HG03460 (cell line): ENCODE measurements at regions not wholly inside any gene's neighbourhood (a gene's known extent, or its start where the extent isn't known, plus 50 kb on each side); places are given as distances from the start of the nearest gene placed in this dataset.
A peak's percentile ranks its signal among the peaks of the same experiment; 100 is the strongest.
"Not testable (repeated sequence)": the region's sequence is repeated elsewhere in the genome, so short reads cannot be mapped to it uniquely, and the experiment has no call there.

Source experiments
- ATAC-seq: cut with Tn5 transposase; IDR thresholded peaks from one replicate; pipeline ENCODE4 v1.9.1; 2021; ENCODE audit not compliant: unreplicated experiment

- ATAC-seq = no peak
Observed at GRCh38 chr6:119979862-119980261, 630.3 kb upstream of the MAN1A1 start.

- ATAC-seq = peak; percentile 51
Observed at GRCh38 chr6:119978274-119978889, 628.8 kb upstream of the MAN1A1 start.

DNA sequence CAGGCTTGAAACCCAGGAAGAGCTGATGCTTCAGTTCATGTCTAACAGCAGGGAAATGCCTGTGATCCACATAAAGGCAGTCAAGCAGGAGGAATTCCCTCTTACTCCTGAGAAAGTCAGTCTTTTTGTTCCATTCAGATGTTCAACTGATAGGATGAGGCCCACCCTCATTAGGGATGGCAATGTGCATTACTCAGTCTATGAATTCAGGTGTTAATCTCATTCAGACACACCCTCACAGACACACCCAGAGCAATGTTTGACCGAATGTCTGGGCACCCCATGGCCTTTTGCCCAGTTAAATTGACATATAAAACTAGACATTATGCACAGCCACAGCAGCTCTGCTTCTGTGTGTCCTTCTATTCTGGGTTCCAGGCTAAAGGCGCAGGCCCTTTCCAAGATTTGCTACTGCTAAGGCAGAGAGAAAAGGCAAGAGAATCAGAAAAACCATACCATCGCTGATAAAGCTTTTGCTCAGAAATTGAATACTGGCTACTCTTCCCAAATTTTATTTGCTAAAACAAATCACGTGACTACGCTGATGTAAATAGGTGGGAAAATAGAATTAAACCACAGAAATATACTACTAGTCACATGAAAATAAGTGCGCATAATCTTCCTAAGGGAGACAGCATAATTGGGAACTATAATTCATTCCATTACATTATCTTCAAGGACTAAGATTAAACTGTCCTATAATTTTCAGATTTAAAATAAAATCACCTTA, 625.0 kb upstream of the MAN1A1 start:
- ATAC-seq = no peak

DNA sequence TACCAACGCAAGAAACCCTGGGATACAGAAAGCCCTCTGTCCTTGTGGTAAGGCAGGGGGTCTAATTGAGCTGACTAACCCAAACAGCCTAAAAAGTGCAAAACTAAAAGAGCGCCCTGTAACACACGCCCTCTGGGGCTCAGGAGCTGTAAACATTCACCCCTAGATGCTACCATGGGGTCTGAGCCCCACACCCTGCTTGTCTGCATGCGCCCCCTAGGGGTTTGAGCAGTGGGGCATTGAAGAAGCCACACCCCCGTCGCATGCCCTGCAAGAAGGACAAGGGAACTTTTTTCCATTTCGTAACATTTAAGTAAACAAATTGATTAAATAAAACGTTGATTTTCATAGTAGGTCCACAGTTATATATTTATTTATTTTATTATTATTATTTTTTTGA, 616.9 kb upstream of the MAN1A1 start:
- peak; percentile 73 for ATAC-seq

GRCh38 chr6:119965900-119966299, 616.3 kb upstream of the MAN1A1 start:
- no peak for ATAC-seq

GRCh38 chr6:119965008-119965407, 615.4 kb upstream of the MAN1A1 start:
- ATAC-seq = no peak

DNA sequence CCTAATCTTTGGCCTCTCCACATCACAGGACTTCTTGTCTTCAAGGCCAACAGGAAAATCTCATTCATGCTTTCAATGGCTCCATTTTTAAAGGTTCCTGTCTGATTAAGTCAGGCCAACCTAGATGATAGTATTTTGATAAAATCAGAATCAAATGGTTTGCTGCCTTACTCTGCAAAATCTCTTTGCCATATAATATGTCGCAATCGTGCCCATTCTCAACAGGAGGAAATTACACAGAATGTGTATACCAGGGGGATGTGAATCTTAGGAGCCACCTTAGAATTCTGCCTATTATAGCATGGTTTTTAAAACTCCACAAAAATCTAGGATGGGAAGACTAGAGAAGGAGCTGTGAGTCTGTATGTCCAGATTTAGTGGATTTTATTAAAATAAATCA, 612.9 kb upstream of the MAN1A1 start:
- no peak for ATAC-seq

GRCh38 chr6:119961450-119961849, 611.9 kb upstream of the MAN1A1 start:
- ATAC-seq = no peak

- no peak for ATAC-seq
Observed at GRCh38 chr6:119960456-119960855, 610.9 kb upstream of the MAN1A1 start.

DNA sequence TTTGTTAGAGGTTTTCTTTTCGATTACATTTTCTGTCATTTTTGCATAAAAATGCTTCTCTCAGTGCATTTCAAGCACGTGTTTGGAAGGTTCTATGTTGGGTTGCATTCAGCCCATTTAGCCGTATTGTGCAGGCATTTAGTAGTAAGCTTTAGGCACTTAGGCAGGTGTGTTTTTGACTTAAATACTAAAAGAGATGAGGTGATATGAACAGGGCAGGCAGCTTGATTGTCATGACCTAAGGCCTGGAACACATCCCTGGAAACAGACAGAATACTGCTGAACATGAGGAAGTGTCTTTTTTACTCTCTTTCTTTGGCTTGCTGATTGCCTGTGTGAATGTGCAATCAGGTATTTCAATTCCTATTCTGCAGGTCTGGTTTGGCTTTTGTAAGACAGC, 610.5 kb upstream of the MAN1A1 start:
- no peak for ATAC-seq

DNA sequence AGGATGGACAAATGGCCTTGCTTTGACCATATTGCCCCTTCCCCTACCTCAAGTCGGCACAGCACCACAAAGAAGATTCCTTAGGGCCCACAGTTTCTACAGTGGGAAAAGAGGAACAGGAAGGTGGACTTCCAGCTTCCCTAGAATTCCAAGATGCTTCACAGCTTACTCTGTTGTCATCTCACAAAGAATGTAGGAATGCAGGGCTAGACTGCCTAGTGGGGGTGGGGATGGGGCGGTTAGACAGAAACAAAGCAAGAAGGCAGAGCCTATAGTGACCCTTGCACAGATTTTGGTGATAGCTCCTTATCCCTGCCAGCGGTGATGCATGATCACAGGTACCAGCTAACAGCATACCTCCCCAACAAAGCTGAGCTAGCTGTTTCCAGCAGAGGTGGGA, 607.6 kb upstream of the MAN1A1 start:
- ATAC-seq = no peak

- no peak for ATAC-seq
Observed at GRCh38 chr6:119952696-119953095, 603.1 kb upstream of the MAN1A1 start.

DNA sequence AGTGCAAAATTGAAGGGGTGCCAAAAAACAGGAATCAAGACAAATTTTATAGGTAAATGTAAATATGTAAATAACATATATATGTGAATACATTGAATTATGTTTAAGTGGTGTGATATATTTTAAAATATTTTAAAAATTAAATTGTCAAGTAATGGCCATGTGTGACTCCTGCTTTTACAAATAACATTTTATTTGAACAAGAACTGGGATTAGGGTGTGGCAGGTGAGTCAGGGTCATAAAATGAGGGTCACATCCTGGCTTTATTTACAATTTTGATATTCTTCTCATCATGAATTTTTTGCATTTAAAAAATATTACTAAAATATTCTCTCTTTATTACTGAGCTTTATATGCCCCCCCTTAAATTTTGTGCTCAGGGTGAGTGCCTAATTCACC, 601.1 kb upstream of the MAN1A1 start:
- no peak for ATAC-seq

DNA sequence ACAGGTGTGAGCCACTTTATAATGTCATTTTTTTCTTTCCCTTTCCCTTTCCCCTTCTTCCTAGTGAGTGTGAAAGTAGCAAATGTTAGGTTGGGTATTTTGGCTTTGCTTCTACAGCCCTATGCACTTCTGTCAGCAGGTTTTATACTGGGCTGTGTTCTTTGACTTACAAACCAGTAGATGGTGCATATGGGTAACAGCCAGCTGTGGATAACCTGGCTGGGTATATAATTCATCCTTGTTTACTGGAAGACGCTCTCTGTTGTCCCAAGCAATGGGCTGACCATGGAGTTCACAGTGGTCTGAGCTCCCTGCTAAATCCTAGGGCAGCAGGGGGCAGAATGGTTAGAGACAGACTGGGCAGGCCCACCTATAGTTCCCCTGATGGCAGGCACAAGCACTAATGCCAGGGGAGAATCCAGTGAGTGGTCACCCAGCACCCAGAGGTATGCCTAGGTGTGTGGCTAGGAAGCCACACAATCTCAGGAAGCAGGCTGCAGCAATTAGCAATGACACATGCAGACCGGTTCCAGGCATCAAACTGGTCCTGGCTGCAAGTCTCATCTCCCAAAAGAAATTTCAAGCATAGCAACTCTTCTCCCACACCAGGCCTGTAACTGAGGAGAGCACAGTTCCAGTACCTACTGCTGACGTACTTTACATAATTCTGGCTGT, 592.7 kb upstream of the MAN1A1 start:
- no peak for ATAC-seq

DNA sequence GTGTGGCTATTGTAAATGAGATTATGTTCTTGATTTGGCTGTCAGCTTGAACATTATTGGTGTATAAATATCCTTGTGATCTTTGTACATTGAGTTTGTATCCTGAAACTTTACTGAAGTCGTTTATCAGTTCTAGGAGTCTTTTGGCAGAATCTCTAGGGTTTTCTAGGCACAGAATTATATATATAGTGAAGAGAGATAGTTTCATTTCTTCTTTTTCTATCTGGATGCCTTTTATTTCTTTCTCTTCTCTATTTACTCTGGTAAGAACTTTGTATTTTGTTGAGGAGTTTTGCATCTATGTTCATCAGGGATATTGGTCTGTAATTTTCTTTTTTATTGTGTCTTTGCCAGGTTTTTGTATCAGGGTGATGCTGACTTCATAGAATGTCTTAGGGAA, 589.2 kb upstream of the MAN1A1 start:
- ATAC-seq = no peak

GRCh38 chr6:119934816-119935215, 585.3 kb upstream of the MAN1A1 start:
- ATAC-seq = no peak

- no peak for ATAC-seq
Observed at GRCh38 chr6:119929121-119929520, 579.6 kb upstream of the MAN1A1 start.

DNA sequence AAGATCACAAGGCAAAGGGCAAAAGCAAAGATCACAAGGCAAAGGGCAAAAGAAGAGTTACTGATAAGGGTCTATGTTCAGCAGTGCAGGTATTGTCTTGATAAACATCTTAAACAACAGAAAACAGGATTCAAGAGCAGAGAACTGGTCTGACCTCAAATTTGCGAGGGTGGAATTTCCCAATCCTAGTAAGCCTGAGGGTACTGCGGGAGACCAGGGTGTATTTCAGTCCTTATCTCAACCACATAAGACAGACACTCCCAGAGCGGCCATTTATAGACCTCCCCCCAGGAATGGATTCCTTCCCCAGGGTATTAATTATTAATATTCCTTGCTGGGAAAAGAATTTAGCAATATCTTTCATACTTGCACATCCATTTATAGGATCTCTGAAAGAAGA, 575.3 kb upstream of the MAN1A1 start:
- not testable (repeated sequence) for ATAC-seq

DNA sequence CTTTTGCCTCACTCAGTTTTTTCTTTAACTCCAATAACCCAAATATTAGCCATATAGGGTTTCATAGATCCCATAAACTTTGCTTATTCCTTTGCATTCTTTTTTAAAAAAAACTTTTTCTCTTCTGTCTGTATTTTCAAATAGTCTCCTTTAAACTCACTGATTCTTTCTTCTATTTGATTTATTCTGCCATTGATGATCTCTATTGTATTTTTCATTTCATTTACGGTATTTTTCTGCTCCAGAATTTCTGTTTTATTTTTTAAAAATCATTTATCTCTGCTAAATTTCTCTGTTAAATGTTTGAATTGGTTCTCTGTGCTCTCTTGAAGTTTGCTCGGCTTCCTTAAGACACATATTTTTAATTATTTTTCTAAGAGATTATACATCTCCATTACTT, 573.3 kb upstream of the MAN1A1 start:
- ATAC-seq = no peak

DNA sequence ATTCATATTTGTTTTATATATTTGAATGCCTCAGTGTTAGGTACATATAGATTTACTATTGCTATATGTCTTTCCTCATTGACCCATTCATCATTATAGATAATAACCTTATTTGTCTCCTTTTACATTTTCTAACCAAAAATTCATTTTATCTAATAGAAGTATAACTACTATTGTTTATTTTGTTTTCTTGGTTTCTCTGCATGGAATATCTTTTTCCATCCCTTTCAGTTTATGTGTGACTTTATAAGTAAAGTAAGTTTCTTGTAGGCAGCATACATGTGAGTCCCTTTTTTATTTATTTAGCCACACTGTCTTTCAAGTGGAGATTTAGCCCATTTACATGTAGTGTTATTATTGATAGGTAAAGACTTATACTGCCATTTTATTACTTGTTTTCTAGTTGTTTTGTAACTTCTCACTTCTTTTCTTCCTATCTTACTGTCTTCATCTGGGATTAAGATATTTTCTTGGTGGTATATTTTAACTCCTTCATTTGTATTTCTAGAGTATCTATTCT, 572.0 kb upstream of the MAN1A1 start:
- ATAC-seq = no peak

DNA sequence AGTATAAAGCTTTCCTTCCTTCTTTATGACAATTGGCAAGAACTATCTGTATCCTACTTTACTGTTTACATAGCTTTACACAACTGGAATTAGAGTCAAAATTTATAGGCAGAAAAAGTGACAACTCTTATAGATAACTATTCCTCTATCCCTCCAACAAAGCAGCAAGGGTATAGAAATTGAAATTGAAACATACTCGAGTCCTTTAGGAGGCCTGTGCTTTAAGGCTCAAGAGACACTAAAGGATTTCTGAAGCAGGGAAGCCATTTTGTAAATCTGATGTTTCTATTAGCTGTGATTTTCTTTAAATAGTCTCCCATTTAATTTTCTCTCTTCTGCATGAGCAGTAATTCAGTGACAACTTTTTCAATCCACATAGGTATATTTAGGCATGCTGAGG, 567.6 kb upstream of the MAN1A1 start:
- ATAC-seq = no peak

- no peak for ATAC-seq
Observed at GRCh38 chr6:119915971-119916370, 566.4 kb upstream of the MAN1A1 start.
